ENCODE measurements at regions not wholly inside any gene's neighbourhood (a gene's known extent, or its start where the extent isn't known, plus 50 kb on each side); places are given as distances from the start of the nearest gene placed in this dataset.
"Not testable (repeated sequence)": the region's sequence is repeated elsewhere in the genome, so short reads cannot be mapped to it uniquely, and the experiment has no call there.

DNA sequence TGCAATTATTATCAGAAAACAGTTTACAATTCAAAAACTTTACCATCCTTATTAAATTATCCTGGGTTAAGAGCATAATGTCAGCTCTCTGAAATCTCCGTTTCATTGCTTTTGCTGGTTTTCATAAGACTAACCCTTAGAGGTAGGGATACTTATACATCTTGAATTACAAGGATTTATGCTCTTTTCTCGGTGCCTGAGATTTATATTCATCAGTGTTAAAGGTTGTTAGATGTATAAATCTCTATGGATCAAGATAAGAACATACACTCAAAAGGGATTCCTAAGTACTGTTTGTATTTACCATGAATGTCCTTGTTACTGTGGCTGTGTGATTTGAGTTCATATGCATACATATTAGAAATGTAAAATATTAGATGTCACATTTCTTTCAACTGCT is 684.7 kb downstream of the EFNA5 start:
- DNase-seq (no peak), ATAC-seq (no peak)
- Histone ChIP-seq H3K4me3 (ENCODE audit: low read length) (no peak overlapping the region), H3K27me3 (ENCODE audit: control insufficient read depth, insufficient read depth) (no peaks in the 10 kb centered on the region), H3K4me1 (ENCODE audit: control insufficient read depth, insufficient read depth, low read length) (no peaks in the 10 kb centered on the region), H3K27ac (ENCODE audit: low read length) (no peak overlapping the region), H3K9me3 (ENCODE audit: control insufficient read depth, low read length) (no peaks in the 10 kb centered on the region)
- WGBS = 39% methylated on average over 2 of the region's 2 CpGs
- intact Hi-C loops (cut with DNase I) = no loop called here

DNA sequence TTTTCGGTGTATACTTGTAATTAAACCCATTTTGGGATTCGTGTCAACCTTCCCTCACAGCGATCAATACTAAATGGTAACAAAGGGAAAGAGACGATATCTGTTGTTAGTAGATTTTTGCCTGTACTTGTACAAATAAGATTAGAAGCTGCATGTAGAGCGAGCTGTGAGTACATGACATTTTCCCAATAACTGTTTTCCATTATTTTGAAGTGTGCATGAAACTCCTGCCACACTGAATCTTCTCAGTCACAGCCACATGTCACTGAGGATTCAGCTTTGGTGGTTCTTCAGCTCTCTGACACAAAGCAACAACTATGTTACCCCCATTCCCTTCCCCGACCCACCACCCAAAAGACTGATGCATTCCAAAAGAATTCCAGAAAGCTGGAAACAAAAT is 685.6 kb downstream of the EFNA5 start:
- ATAC-seq = no peak
- H3K27me3 ChIP-seq (ENCODE audit: control insufficient read depth, insufficient read depth) = no peaks in the 10 kb centered on the region
- intact Hi-C loops (cut with DNase I) = no loop called here

GRCh38 chr5:106979178-106979577 is 691.6 kb downstream of the EFNA5 start:
- H3K27ac ChIP-seq (ENCODE audit: low read length); ATAC-seq; intact Hi-C loops (cut with DNase I); H3K4me3 ChIP-seq (ENCODE audit: low read length); H3K9me3 ChIP-seq (ENCODE audit: control insufficient read depth, low read length); DNase-seq; H3K27me3 ChIP-seq (ENCODE audit: control insufficient read depth, insufficient read depth); H3K4me1 ChIP-seq (ENCODE audit: control insufficient read depth, insufficient read depth, low read length): not testable (repeated sequence)
- WGBS = 88% methylated on average over 11 of the region's 11 CpGs

More for the DNA sequence above, 685.6 kb downstream of the EFNA5 start:
- Histone ChIP-seq H3K4me1 (ENCODE audit: control insufficient read depth, insufficient read depth, low read length) (no peaks in the 10 kb centered on the region), H3K4me3 (ENCODE audit: low read length) (no peak overlapping the region), H3K9me3 (ENCODE audit: control insufficient read depth, low read length) (no peaks in the 10 kb centered on the region), H3K27ac (ENCODE audit: low read length) (no peak overlapping the region)
- WGBS = 67% methylated on average over 6 of the region's 6 CpGs
- DNase-seq = no peak

GRCh38 chr5:106978582-106979165 is 692.1 kb downstream of the EFNA5 start:
- WGBS = 86% methylated on average over 13 of the region's 13 CpGs
- ATAC-seq; H3K9me3 ChIP-seq (ENCODE audit: control insufficient read depth, low read length); DNase-seq; H3K27me3 ChIP-seq (ENCODE audit: control insufficient read depth, insufficient read depth); H3K4me3 ChIP-seq (ENCODE audit: low read length); H3K27ac ChIP-seq (ENCODE audit: low read length); intact Hi-C loops (cut with DNase I); H3K4me1 ChIP-seq (ENCODE audit: control insufficient read depth, insufficient read depth, low read length): not testable (repeated sequence)

GRCh38 chr5:106976363-106976762 is 694.4 kb downstream of the EFNA5 start:
- intact Hi-C loops (cut with DNase I) = no loop called here
- Histone ChIP-seq H3K4me1 (ENCODE audit: control insufficient read depth, insufficient read depth, low read length) (no peaks in the 10 kb centered on the region), H3K27me3 (ENCODE audit: control insufficient read depth, insufficient read depth) (no peaks in the 10 kb centered on the region), H3K9me3 (ENCODE audit: control insufficient read depth, low read length) (no peaks in the 10 kb centered on the region), H3K4me3 (ENCODE audit: low read length) (no peak overlapping the region), H3K27ac (ENCODE audit: low read length) (no peak overlapping the region)
- WGBS = 84% methylated on average over 3 of the region's 3 CpGs
- DNase-seq (no peak), ATAC-seq (no peak)

DNA sequence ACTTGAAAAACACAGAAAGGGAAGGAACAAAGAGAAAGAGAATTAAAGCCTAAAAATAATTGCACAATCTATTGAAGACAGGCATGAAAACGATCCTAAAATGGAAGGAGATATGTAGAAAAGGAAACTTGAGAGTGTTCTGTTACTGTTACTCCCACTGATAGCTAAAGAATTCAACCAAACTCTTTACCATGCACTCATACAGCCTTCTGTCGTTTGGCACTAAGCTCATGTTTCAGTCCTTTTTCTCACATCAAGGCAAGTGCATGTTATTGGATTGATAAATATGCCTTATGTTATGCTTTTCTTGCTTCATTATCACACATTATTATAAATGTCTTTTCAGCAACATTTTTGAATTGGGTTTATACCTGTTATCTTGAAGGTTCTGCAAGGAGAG is 696.5 kb downstream of the EFNA5 start:
- Histone ChIP-seq H3K27me3 (ENCODE audit: control insufficient read depth, insufficient read depth) (no peaks in the 10 kb centered on the region), H3K4me1 (ENCODE audit: control insufficient read depth, insufficient read depth, low read length) (no peaks in the 10 kb centered on the region), H3K27ac (ENCODE audit: low read length) (no peak overlapping the region), H3K4me3 (ENCODE audit: low read length) (no peak overlapping the region), H3K9me3 (ENCODE audit: control insufficient read depth, low read length) (no peaks in the 10 kb centered on the region)
- WGBS = 20% methylated on average over 2 of the region's 2 CpGs
- intact Hi-C loops (cut with DNase I) = no loop called here
- no peak for DNase-seq
- ATAC-seq = no peak

- Histone ChIP-seq H3K4me1 (ENCODE audit: control insufficient read depth, insufficient read depth, low read length) (no peaks in the 10 kb centered on the region), H3K27ac (ENCODE audit: low read length) (no peak overlapping the region), H3K9me3 (ENCODE audit: control insufficient read depth, low read length) (no peaks in the 10 kb centered on the region), H3K27me3 (ENCODE audit: control insufficient read depth, insufficient read depth) (no peaks in the 10 kb centered on the region), H3K4me3 (ENCODE audit: low read length) (no peak overlapping the region)
- WGBS = 87% methylated on average over 4 of the region's 4 CpGs
- ATAC-seq = no peak
- intact Hi-C loops (cut with DNase I) = no loop called here
- no peak for DNase-seq
Observed at GRCh38 chr5:106966686-106967315, 703.9 kb downstream of the EFNA5 start.

GRCh38 chr5:106964132-106964531 is 706.6 kb downstream of the EFNA5 start:
- 43% methylated on average over 1 of the region's 1 CpG for WGBS
- ATAC-seq = no peak
- H3K4me3 ChIP-seq (ENCODE audit: low read length) = no peak overlapping the region

GRCh38 chr5:106963630-106964029 is 707.1 kb downstream of the EFNA5 start:
- DNase-seq = no peak
- 69% methylated on average over 1 of the region's 1 CpG for WGBS
- Histone ChIP-seq H3K9me3 (ENCODE audit: control insufficient read depth, low read length) (no peaks in the 10 kb centered on the region), H3K27ac (ENCODE audit: low read length) (no peak overlapping the region), H3K27me3 (ENCODE audit: control insufficient read depth, insufficient read depth) (no peaks in the 10 kb centered on the region), H3K4me3 (ENCODE audit: low read length) (no peak overlapping the region), H3K4me1 (ENCODE audit: control insufficient read depth, insufficient read depth, low read length) (no peaks in the 10 kb centered on the region)
- intact Hi-C loops (cut with DNase I) = no loop called here
- no peak for ATAC-seq

More at GRCh38 chr5:106964132-106964531, 706.6 kb downstream of the EFNA5 start:
- H3K9me3 ChIP-seq (ENCODE audit: control insufficient read depth, low read length) = no peaks in the 10 kb centered on the region
- H3K27ac ChIP-seq (ENCODE audit: low read length) = no peak overlapping the region
- DNase-seq = no peak
- H3K4me1 ChIP-seq (ENCODE audit: control insufficient read depth, insufficient read depth, low read length) = no peaks in the 10 kb centered on the region
- H3K27me3 ChIP-seq (ENCODE audit: control insufficient read depth, insufficient read depth) = no peaks in the 10 kb centered on the region
- intact Hi-C loops (cut with DNase I) = no loop called here

DNA sequence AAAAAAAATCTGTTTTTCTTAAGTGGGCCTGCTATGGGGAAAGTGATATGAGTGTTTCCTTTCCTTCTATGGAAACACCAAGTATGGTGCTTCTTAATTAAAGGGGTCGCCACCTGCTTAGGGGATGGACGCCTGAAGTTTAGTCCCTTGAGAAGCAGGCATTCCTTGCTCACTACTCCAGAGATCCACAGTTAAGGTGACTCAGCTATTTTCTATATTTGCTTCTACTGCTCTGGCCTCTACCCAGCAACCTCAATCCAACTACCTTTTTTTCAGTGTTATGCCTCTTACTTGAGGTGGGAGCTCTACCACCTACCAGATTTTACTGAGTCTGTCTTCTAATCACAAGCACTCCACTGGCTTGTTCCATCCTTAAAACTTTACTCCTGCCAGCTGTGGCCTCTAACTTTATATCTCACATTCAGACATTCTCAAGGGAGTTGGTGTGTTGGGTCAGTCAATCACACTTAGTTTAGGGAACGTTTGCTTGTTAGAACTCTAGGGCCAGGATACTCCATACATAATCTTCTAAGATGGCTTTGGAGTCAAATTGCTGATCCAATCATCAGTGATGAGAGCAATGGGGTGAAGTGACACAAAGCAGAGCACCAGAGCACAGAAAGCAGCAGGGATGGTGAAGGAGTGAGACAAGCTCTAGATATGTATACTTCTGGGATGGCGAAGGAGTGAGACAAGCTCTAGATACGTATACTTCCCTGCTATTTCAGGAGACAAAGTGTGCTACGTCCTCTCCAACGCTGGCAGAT is 708.1 kb downstream of the EFNA5 start:
- H3K27me3 ChIP-seq (ENCODE audit: control insufficient read depth, insufficient read depth) = no peaks in the 10 kb centered on the region
- WGBS = 64% methylated on average over 7 of the region's 7 CpGs
- ATAC-seq (no peak), DNase-seq (no peak)
- no peak overlapping the region for H3K4me3 ChIP-seq (ENCODE audit: low read length)
- intact Hi-C loops (cut with DNase I) = no loop called here
- H3K4me1 ChIP-seq (ENCODE audit: control insufficient read depth, insufficient read depth, low read length) = no peaks in the 10 kb centered on the region
- H3K9me3 ChIP-seq (ENCODE audit: control insufficient read depth, low read length) = no peaks in the 10 kb centered on the region
- no peak overlapping the region for H3K27ac ChIP-seq (ENCODE audit: low read length)

GRCh38 chr5:106959387-106959786 is 711.4 kb downstream of the EFNA5 start:
- DNase-seq (no peak), ATAC-seq (no peak)
- intact Hi-C loops (cut with DNase I) = no loop called here
- H3K27ac ChIP-seq (ENCODE audit: low read length) = no peak overlapping the region
- H3K4me3 ChIP-seq (ENCODE audit: low read length) = no peak overlapping the region
- WGBS = 69% methylated on average over 2 of the region's 2 CpGs
- H3K4me1 ChIP-seq (ENCODE audit: control insufficient read depth, insufficient read depth, low read length) = no peaks in the 10 kb centered on the region
- H3K27me3 ChIP-seq (ENCODE audit: control insufficient read depth, insufficient read depth) = no peaks in the 10 kb centered on the region
- H3K9me3 ChIP-seq (ENCODE audit: control insufficient read depth, low read length) = no peaks in the 10 kb centered on the region

Measured in right cardiac atrium (tissue), 5 donors.